ENCODE measurements at regions not wholly inside any gene's neighbourhood (a gene's known extent, or its start where the extent isn't known, plus 50 kb on each side); places are given as distances from the start of the nearest gene placed in this dataset.
"Not testable (repeated sequence)": the region's sequence is repeated elsewhere in the genome, so short reads cannot be mapped to it uniquely, and the experiment has no call there.

GRCh38 chr2:7428454-7429204 is 511.4 kb downstream of the RNF144A start:
- DNase-seq (ENCODE audit: low spot score) = no peak

GRCh38 chr2:7429733-7430132 is 512.5 kb downstream of the RNF144A start:
- DNase-seq (ENCODE audit: low spot score) = no peak

DNA sequence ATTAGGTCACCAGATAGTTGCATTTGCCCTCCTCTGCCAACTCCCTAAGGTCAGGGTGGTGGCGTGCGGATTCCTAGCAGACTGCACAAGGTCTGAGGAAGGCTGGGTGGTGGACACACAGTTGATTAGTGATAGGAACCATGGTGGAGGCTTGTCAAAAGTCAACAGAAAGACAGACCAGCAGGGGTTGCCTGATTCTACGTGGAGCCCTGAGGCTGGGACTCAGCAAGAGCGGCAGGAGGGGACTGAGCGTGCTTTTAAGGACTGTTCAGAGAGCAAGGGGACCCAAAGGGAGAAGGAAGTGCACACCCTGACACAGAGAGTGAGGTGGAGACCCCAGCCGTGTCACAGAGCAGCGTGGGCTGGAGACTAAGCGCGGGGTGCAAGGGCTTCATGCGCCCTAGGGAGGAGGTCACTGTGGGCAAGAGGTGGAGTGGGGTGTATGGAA is 513.2 kb downstream of the RNF144A start:
- DNase-seq (ENCODE audit: low spot score) = no peak

GRCh38 chr2:7430869-7431641 is 513.8 kb downstream of the RNF144A start:
- DNase-seq (ENCODE audit: low spot score) = peak; percentile 9

DNA sequence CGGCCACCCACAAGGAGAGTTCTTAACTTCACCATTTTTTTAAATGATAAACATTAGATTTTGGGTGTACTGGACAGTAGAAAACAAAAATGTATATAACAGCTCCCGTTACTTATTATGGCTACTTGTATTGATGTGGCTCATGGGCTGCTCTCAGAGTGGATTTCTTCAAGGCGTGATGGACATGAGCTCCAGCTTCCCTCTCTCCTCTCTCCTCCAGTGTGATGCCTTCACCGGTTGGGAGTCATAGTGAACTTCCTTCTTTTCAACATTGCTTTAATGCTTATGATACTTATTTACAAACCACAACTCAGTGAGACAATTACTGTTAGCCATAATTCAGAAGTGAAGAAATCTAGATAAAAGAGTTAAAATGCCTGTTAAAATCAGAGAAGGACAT is 515.2 kb downstream of the RNF144A start:
- no peak for DNase-seq (ENCODE audit: low spot score)

GRCh38 chr2:7436096-7436906 is 519.1 kb downstream of the RNF144A start:
- DNase-seq (ENCODE audit: low spot score) = no peak

DNA sequence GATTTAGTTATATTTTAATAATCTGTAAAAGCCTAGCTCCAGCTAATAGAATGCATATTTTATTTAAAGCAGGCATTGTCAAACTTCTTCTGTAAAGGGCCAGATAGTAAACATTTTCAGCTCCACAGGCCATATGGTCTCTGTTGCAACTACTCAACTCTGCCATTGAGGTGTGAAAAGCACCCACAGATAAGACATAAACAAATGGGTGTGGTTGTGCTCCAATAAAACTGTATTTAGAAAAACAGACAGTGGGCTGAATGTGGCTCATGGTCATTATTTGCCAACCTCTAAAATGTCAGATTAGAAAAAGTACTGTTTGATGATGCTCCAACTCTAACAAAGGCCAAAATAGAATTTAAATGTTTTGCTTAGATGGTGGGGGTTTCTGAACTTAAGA is 519.9 kb downstream of the RNF144A start:
- DNase-seq (ENCODE audit: low spot score) = no peak

- DNase-seq (ENCODE audit: low spot score) = no peak
Observed at GRCh38 chr2:7437716-7438632, 520.8 kb downstream of the RNF144A start.

DNA sequence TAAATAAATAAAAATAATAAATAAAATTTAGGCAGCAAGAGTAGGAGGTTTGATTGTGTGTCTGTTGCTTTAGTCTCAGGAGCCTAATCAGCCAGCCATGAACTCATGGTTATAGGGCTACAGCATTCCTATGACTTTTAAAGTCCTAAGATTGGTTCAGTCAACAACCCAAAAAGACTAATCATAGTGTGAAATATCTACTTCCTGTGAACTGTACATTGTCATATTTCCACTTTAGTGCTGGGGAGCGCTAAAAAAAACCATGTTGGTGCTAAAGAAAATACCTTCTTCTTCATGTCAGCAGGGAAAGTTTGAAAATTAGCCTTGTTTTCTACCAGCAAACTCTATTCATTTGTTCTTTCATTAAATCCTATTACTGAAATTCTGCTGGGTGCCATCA is 521.6 kb downstream of the RNF144A start:
- no peak for DNase-seq (ENCODE audit: low spot score)

- no peak for DNase-seq (ENCODE audit: low spot score)
Observed at GRCh38 chr2:7440977-7441376, 523.8 kb downstream of the RNF144A start.

- DNase-seq (ENCODE audit: low spot score) = not testable (repeated sequence)
Observed at GRCh38 chr2:7441841-7442240, 524.6 kb downstream of the RNF144A start.

DNA sequence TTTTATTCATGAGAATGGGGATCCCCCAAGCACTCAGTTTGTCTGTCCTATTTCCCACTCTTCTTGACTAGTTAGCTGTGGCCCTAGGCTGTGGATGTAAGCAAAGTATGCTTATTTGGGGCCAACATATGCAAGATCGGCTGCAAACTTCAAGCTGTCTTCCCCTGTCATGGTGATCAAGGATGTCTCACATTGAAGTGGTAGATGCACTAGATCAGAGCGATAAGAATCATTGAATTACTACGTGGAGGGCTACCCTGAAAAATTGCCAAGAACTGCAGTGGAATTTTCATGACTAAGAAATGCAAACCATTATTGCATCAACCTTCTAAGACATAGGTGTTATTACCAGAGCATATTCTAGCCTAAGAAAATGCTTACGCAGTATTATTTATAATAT is 527.4 kb downstream of the RNF144A start:
- no peak for DNase-seq (ENCODE audit: low spot score)

DNA sequence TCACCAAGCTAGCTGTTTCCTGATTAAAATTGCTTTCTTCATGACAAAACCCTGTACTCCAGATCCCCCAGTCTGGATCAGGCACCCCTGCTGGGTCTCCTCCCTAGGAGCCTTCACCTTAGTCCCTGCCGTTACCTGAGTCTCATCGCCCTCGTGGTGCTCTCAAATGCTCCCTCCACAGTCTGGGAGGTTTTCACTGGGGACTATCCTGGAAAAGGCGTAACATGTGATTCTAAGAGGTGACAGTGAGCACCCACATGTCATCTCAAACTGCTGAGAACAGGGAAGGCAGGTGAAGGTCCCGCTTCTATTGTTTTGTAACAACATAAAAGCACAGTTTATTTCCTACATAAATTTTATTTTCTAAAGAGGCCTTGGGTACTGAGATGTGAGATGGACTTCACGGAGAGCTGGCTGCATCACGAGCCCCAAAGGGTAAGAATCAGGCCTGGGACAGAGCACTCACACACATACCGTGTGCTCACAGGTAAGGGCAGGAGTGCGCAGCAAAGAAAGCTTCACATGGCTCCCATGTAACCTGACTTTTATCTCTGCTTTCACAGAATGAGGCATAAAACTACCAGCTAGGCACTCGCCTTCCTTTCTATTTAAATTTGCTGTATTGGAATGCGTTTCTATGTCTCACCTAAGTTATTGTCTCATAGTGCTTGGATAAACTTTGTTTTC is 531.5 kb downstream of the RNF144A start:
- no peak for DNase-seq (ENCODE audit: low spot score)

DNA sequence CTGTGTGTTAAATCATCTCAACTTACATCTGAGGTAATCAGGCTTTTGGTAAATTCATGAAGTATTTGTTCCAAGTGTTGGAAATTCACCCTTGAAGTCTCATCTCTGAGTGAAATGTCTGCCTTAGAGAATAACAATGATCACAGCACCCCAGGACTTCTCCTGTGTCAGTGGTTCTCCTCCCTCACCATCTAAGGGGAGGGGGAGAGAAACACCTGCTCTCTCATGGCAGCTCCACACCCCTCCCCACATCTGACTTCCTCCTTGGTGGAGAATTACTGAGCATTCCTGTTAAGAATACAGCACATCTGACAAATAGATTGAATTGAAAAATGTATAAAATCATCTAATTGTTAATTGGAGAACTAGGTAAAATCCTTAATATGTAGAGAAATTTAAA is 532.1 kb downstream of the RNF144A start:
- DNase-seq (ENCODE audit: low spot score) = no peak

GRCh38 chr2:7450188-7450832 is 533.1 kb downstream of the RNF144A start:
- no peak for DNase-seq (ENCODE audit: low spot score)

- DNase-seq (ENCODE audit: low spot score) = no peak
Observed at GRCh38 chr2:7450833-7451190, 533.6 kb downstream of the RNF144A start.

DNA sequence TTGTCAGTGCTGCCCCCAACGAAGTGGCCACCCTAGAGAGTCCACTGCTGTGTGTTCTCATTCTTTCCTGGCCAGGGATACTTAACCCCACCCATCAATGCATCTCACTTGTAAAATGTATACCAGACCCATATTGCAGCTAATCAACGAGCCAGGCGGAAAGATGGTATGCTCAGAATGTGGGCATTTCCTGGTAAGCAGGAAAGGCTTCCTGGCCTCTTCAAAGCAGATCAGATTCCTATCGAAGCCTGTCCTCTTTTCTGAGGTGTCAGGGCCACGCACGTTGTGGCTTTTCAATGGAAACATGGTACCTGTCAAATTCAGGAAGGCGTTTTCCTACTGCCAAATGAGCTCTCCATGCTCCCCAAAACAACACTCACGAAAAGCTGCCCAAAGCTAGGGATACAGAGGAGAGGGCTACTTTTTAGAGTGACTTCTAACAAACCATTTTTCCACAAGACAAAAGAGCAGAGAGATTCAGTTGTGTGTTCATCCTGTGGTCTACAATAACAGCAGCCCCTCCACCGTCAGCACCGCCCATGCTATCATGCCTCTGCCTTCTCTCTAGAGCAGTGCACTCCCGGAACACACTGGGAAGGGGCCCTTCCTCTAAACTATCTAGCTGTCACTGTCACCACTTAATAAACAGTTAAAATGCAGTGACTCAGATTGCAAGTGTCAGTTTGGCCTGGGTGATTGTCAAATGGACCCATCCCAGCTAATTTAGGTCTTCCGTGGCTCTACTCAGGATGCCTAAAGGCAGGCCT is 535.1 kb downstream of the RNF144A start:
- no peak for DNase-seq (ENCODE audit: low spot score)

DNA sequence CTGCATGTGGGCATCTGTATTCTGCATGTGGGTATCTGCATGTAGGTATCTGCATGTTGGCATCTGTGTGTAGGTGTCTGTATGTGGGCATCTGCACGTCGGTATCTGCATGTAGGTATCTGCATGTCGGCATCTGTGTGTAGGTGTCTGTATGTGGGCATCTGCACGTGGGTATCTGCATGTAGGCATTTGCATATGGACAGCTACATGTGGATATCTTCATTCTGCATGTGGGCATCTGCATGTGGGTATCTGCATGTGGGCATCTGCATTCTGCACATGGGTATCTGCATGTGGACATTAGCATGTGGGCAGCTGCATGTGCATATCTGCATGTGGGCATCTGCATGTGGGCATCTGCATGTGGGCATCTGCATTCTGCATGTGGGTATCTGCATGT is 537.4 kb downstream of the RNF144A start:
- no peak for DNase-seq (ENCODE audit: low spot score)

DNA sequence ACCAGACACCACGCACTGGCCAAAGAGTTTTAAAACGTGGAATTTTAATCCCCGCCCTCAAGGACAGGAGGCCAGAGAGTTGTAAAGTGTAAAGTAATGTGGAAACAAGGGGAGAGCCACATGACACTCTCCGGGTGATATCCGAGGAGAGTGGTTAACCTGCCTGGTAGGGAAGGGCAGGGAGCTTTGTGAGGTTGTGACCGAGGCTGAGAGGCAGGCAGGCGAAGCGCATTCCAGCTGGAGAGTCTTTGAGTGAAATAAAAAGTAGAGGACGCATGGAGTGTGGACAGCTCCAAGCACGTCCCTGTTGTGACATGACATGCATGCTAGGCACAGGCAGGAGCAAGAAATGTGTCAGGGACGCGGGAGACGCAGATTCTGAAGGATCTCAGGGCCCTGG is 539.5 kb downstream of the RNF144A start:
- DNase-seq (ENCODE audit: low spot score) = no peak

DNA sequence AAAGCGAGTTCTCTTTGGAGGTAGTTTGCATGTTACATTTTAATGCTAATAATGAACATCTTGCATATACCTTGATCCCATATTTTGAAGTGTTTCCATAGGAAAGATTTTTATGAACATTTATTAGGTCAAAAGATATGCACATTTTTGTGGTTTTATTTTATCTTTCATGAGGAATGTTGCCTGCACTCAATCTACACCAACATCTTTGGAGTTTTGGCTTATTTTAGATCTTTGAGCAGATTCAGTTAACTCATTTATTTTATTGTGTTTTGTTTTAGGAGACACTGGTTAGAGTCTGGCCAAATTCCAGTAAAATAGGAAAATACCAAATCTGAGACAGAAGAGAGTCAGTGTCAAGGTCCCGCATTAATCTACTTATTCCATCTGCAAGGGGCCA is 540.9 kb downstream of the RNF144A start:
- DNase-seq (ENCODE audit: low spot score) = no peak

Data from putamen (tissue), 1 donor.